SKM-1 (cell line): ENCODE measurements at regions not wholly inside any gene's neighbourhood (a gene's known extent, or its start where the extent isn't known, plus 50 kb on each side); places are given as distances from the start of the nearest gene placed in this dataset.
A peak's percentile ranks its signal among the peaks of the same experiment; 100 is the strongest.

Experiments used
- DNase-seq: peaks from one replicate; lab custom pipeline; 2025; ENCODE audit not compliant: unreplicated experiment; lab: John Stamatoyannopoulos, UW

GRCh38 chr3:153023896-153024295 lies 138.1 kb upstream of the RAP2B start:
- DNase-seq = no peak

GRCh38 chr3:153026026-153026425 lies 136.0 kb upstream of the RAP2B start:
- DNase-seq = peak; percentile 49

GRCh38 chr3:153028381-153028780 lies 133.6 kb upstream of the RAP2B start:
- no peak for DNase-seq

- DNase-seq = no peak
Observed at GRCh38 chr3:153029350-153029749, 132.7 kb upstream of the RAP2B start.

GRCh38 chr3:153032891-153033290 lies 129.1 kb upstream of the RAP2B start:
- no peak for DNase-seq

GRCh38 chr3:153036846-153037245 lies 125.2 kb upstream of the RAP2B start:
- DNase-seq = no peak

- no peak for DNase-seq
Observed at GRCh38 chr3:153038367-153038766, 123.7 kb upstream of the RAP2B start.

- no peak for DNase-seq
Observed at GRCh38 chr3:153038779-153039178, 123.2 kb upstream of the RAP2B start.

GRCh38 chr3:153041181-153041580 lies 120.8 kb upstream of the RAP2B start:
- DNase-seq = no peak

- no peak for DNase-seq
Observed at GRCh38 chr3:153042088-153042487, 119.9 kb upstream of the RAP2B start.

GRCh38 chr3:153043729-153044328 lies 118.2 kb upstream of the RAP2B start:
- DNase-seq = no peak

GRCh38 chr3:153045150-153045549 lies 116.9 kb upstream of the RAP2B start:
- DNase-seq = no peak

- no peak for DNase-seq
Observed at GRCh38 chr3:153050978-153051377, 111.0 kb upstream of the RAP2B start.

- no peak for DNase-seq
Observed at GRCh38 chr3:153051427-153052095, 110.5 kb upstream of the RAP2B start.

- DNase-seq = no peak
Observed at GRCh38 chr3:153052096-153052460, 109.9 kb upstream of the RAP2B start.

GRCh38 chr3:153055217-153055616 lies 106.8 kb upstream of the RAP2B start:
- no peak for DNase-seq

GRCh38 chr3:153055779-153056178 lies 106.2 kb upstream of the RAP2B start:
- no peak for DNase-seq

- DNase-seq = peak; percentile 48
Observed at GRCh38 chr3:153058031-153058688, 103.9 kb upstream of the RAP2B start.

GRCh38 chr3:153060346-153060745 lies 101.7 kb upstream of the RAP2B start:
- no peak for DNase-seq

GRCh38 chr3:153061938-153062528 lies 100.0 kb upstream of the RAP2B start:
- DNase-seq = no peak

- no peak for DNase-seq
Observed at GRCh38 chr3:153063337-153063736, 98.7 kb upstream of the RAP2B start.

- no peak for DNase-seq
Observed at GRCh38 chr3:153066983-153067382, 95.0 kb upstream of the RAP2B start.
